Panc1 (cell line): ENCODE measurements at regions not wholly inside any gene's neighbourhood (a gene's known extent, or its start where the extent isn't known, plus 50 kb on each side); places are given as distances from the start of the nearest gene placed in this dataset.

Source experiments
- ATAC-seq: fragments of 200-7000 bp; cut with Tn5 transposase; 2 replicates; pipeline ENCODE4 v1.9.1; 2020; ENCODE audit warnings: mild to moderate bottlenecking, moderate library complexity
- BruUV-seq: library from RNA; stranded (reverse); fragments of 400-500 nt; replicated peaks from 2 replicates; lab custom pipeline; 2021; lab: Mats Ljungman, UMichigan
- CTCF ChIA-PET: fragments of 300-600 bp; sonication (Branson Sonifier 250); formaldehyde crosslinking; loops from one replicate; lab custom pipeline; 2022; ENCODE audit warnings: antibody characterized with exemption; lab: Charles Lee
- POLR2A ChIA-PET: fragments of 300-600 bp; sonication (Branson Sonifier 250); formaldehyde crosslinking; loops from one replicate; lab custom pipeline; 2022; ENCODE audit warnings: antibody characterized with exemption; lab: Charles Lee
- DNase-seq: peaks from one replicate; pipeline ENCODE4 v3.0.0-alpha.2; 2010; ENCODE audit warnings: low read depth, low spot score
- H3K27ac ChIP-seq: 2 replicates; pipeline ENCODE4 v1.5.1; 2011; ENCODE audit warnings: mild to moderate bottlenecking, low read length, inconsistent platforms
- H3K27me3 ChIP-seq: fragments of 200-500 bp; sonication (Bioruptor generic); 2 replicates; pipeline ENCODE4 v1.6.0; 2014; ENCODE audit warnings: low read length, inconsistent platforms; ENCODE audit not compliant: control insufficient read depth, insufficient read depth
- H3K36me3 ChIP-seq: fragments of 200-500 bp; sonication (Bioruptor generic); 2 replicates; pipeline ENCODE4 v1.5.1; 2014; ENCODE audit warnings: inconsistent platforms, mild to moderate bottlenecking, low read length, moderate library complexity; ENCODE audit not compliant: control insufficient read depth, insufficient read depth
- H3K4me1 ChIP-seq: 2 replicates; pipeline ENCODE4 v1.5.1; 2011; ENCODE audit warnings: inconsistent platforms, mild to moderate bottlenecking, low read length, moderate library complexity; ENCODE audit not compliant: control insufficient read depth, insufficient read depth
- H3K4me3 ChIP-seq, 2 experiments: 2 replicates each; pipeline ENCODE4 v1.5.1; 2011 to 2012; ENCODE audit warnings: low read depth in 2 of 2, low read length in 2 of 2, mild to moderate bottlenecking in 2 of 2, inconsistent platforms in 1 of 2, moderate library complexity in 1 of 2
- H3K9me3 ChIP-seq: fragments of 200-500 bp; sonication (Bioruptor generic); 2 replicates; pipeline ENCODE4 v1.5.1; 2014; ENCODE audit warnings: low read depth, mild to moderate bottlenecking, inconsistent platforms, low read length, moderate library complexity; ENCODE audit not compliant: control insufficient read depth, insufficient read depth
- POLR2AphosphoS5 ChIP-seq: IDR thresholded peaks from 2 replicates; pipeline ENCODE4 v1.6.1; 2012; ENCODE audit warnings: mild to moderate bottlenecking, low read depth, low read length, moderate library complexity
- SIN3A ChIP-seq: IDR thresholded peaks from 2 replicates; pipeline ENCODE4 v1.6.1; 2012; ENCODE audit warnings: low read depth, mild to moderate bottlenecking, low read length, moderate library complexity, borderline replicate concordance; ENCODE audit not compliant: insufficient read depth
- TCF7L2 ChIP-seq: IDR thresholded peaks from 2 replicates; pipeline ENCODE4 v1.6.1; 2011; ENCODE audit warnings: mild to moderate bottlenecking, low read depth, low read length, inconsistent platforms
- in situ Hi-C: cut with HindIII; loops from 2 replicates; pipeline ENCODE4 v1.10.0; 2016; ENCODE audit warnings: low sequenced_read_pairs, low pct_unique_long_range_greater_than_20kb
- intact Hi-C: fragments of 100-400 bp; cut with micrococcal nuclease; formaldehyde crosslinking; loops from one replicate; pipeline ENCODE4 v1.10.0; 2022; ENCODE audit not compliant: unreplicated experiment
- TF ChIP-seq, protein P1 (sequence below): fragments of 450-650 bp; IDR thresholded peaks from 2 replicates; pipeline ENCODE4 v1.5.1; 2017; ENCODE audit warnings: mild to moderate bottlenecking
- TF ChIP-seq, protein P2 (sequence below), 2 experiments: IDR thresholded peaks; 2 replicates each; pipeline ENCODE4 v1.6.1; 2011 to 2012; ENCODE audit warnings: low read depth in 2 of 2, control low read depth in 1 of 2, low read length in 1 of 2, mild to moderate bottlenecking in 1 of 2, moderate library complexity in 1 of 2; ENCODE audit not compliant: insufficient read depth in 1 of 2

DNA sequence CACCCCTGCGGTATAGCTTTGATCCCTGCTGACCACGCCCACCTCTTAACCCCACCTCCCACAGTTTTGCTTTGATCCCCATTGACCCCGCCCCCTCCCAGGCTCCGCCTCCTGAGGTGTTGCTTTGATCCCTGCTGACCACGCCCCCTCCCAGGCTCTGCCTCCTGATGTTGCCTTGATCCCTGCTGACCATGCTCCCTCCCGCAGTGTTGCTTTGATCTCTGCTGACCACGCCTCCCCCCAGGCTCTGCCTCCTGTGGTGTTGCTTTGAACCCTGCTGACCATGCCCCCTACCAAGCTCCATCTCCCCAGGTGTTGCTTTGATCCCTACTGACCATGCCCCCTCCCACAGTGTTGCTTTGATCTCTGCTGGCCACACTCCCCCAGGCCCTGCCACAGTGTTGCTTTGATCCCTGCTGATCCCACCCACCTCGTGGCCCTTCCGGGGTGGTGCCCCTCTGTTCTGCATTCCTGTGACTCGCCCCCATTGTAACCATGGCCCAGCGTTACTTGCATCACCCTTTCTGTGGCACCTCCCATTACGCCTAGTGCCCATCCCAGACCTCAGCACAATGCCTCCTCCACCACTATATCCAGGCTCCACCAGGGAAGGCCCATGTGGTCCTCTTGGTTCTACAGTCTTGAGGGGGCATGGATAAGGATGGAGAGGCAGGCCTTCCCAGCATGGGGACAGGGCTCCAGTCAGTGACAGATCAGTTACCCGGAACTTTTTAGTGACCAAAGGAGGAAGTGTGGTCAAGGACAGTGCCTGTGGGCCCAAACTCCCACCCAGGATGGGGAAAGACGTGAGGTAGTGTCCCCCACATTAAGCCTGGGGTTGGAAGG is 70.8 kb downstream of the ADRA2C start:
- CTCF ChIA-PET = no interaction called here
- no peak overlapping the region for H3K27ac ChIP-seq
- H3K4me1 ChIP-seq = no peaks in the 10 kb centered on the region; the same call in 1 of the 2 replicates
- POLR2A ChIA-PET = no interaction called here
- no peak for ATAC-seq
- TF ChIP-seq, protein P1, sequence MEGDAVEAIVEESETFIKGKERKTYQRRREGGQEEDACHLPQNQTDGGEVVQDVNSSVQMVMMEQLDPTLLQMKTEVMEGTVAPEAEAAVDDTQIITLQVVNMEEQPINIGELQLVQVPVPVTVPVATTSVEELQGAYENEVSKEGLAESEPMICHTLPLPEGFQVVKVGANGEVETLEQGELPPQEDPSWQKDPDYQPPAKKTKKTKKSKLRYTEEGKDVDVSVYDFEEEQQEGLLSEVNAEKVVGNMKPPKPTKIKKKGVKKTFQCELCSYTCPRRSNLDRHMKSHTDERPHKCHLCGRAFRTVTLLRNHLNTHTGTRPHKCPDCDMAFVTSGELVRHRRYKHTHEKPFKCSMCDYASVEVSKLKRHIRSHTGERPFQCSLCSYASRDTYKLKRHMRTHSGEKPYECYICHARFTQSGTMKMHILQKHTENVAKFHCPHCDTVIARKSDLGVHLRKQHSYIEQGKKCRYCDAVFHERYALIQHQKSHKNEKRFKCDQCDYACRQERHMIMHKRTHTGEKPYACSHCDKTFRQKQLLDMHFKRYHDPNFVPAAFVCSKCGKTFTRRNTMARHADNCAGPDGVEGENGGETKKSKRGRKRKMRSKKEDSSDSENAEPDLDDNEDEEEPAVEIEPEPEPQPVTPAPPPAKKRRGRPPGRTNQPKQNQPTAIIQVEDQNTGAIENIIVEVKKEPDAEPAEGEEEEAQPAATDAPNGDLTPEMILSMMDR = no peak
- TF ChIP-seq, protein P2, sequence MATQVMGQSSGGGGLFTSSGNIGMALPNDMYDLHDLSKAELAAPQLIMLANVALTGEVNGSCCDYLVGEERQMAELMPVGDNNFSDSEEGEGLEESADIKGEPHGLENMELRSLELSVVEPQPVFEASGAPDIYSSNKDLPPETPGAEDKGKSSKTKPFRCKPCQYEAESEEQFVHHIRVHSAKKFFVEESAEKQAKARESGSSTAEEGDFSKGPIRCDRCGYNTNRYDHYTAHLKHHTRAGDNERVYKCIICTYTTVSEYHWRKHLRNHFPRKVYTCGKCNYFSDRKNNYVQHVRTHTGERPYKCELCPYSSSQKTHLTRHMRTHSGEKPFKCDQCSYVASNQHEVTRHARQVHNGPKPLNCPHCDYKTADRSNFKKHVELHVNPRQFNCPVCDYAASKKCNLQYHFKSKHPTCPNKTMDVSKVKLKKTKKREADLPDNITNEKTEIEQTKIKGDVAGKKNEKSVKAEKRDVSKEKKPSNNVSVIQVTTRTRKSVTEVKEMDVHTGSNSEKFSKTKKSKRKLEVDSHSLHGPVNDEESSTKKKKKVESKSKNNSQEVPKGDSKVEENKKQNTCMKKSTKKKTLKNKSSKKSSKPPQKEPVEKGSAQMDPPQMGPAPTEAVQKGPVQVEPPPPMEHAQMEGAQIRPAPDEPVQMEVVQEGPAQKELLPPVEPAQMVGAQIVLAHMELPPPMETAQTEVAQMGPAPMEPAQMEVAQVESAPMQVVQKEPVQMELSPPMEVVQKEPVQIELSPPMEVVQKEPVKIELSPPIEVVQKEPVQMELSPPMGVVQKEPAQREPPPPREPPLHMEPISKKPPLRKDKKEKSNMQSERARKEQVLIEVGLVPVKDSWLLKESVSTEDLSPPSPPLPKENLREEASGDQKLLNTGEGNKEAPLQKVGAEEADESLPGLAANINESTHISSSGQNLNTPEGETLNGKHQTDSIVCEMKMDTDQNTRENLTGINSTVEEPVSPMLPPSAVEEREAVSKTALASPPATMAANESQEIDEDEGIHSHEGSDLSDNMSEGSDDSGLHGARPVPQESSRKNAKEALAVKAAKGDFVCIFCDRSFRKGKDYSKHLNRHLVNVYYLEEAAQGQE (IDR thresholded peaks at IDR 0.05; ENCODE audit: insufficient read depth in 1 of 2, low read depth in 2 of 2, low read length in 1 of 2) = no peak
- TF ChIP-seq POLR2AphosphoS5 (no peak), TCF7L2 (peak; percentile 55; the same call in 1 of the 2 replicates)
- no TSS peak for BruUV-seq
- intact Hi-C loops = no loop called here
- DNase-seq = no peak
- no peaks in the 10 kb centered on the region for H3K27me3 ChIP-seq
- H3K4me3 ChIP-seq = no peak overlapping the region
- in situ Hi-C loops = no loop called here
- H3K9me3 ChIP-seq = no peaks in the 10 kb centered on the region
- H3K36me3 ChIP-seq = no peaks in the 10 kb centered on the region

DNA sequence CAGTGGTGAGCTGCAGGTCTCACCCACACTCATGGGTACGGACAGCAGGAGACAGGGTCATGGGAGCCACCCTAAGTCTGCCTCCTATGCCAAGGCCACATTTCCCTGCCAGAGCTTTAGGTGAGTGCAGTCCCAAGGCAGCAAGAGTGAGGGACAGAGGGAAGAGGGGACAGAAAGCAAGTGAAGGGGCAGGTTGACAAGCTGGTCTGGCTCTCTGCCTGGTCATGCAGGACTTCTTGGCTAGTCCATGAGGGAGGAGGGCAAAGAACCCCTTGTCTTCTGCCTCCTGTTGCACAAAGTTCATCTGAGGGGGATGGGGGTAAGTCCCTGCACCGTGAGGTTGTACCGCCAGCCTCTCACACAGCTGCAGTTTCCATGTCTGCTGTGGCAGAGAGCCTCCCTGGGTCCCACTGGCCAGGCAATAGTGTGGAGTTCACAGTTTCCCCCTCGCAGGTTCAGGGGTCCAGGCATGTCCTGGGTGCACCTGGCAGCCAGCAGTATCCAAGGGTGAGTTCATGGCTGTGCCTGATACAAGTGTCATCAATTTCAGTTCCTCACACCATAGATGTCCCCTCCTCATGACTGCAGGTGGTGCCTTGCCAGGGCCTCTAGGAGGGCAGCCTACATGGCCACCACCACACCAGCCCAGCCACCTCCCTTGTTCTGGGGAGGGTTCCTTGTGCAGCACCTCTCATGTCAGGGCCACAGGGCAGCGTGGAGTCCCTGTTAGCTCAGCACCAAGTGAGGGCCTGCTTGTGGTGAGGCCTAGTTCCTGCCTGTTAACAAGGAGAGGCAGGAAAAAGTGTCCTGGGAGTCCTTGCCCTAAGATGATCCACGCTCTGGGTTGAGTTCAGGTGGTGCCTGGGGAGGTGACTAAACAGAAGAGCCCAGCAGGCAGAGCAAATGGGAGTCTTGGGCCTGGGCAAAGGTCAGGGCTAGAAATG is 72.5 kb downstream of the ADRA2C start:
- ChIA-PET POLR2A (no interaction called here), CTCF (interaction anchor here (0.6 kb wide), 1 partner anchor 34 kb away, joined by 6 read pairs; no protein-coding TSS in a partner anchor)
- H3K27me3 ChIP-seq = peaks cover 2% of the 10 kb centered on the region; the same call in 1 of the 2 replicates
- ATAC-seq = no peak
- no peak for DNase-seq
- in situ Hi-C loops (no loop called here), intact Hi-C loops (no loop called here)
- H3K36me3 ChIP-seq = no peaks in the 10 kb centered on the region
- no peak overlapping the region for H3K4me3 ChIP-seq
- no peak for TF ChIP-seq TCF7L2
- TF ChIP-seq, protein P2 (IDR thresholded peaks at IDR 0.05; ENCODE audit: insufficient read depth in 1 of 2, low read depth in 2 of 2, low read length in 1 of 2) = no peak
- no peak for TF ChIP-seq POLR2AphosphoS5
- no peak for TF ChIP-seq SIN3A
- TF ChIP-seq, protein P1 = no peak
- H3K27ac ChIP-seq = no peak overlapping the region
- no peaks in the 10 kb centered on the region; the same call in 1 of the 2 replicates for H3K4me1 ChIP-seq
- no peaks in the 10 kb centered on the region for H3K9me3 ChIP-seq
- no TSS peak for BruUV-seq
